ENCODE measurements at regions not wholly inside any gene's neighbourhood (a gene's known extent, or its start where the extent isn't known, plus 50 kb on each side); places are given as distances from the start of the nearest gene placed in this dataset.

GRCh38 chr13:65155861-65156260 is 2074.3 kb downstream of the PCDH9 start:
- TF ChIP-seq CTCF (IDR thresholded peaks at IDR 0.05; ENCODE audit: insufficient read depth, low read length, missing control alignments) = no peak
- ChIA-PET CTCF (no interaction called here), POLR2A (no interaction called here)
- no peak for DNase-seq (ENCODE audit: low read depth, low spot score)
- H3K4me3 ChIP-seq (ENCODE audit: low read depth, low read length) = no peak overlapping the region

GRCh38 chr13:65154661-65155447 is 2075.3 kb downstream of the PCDH9 start:
- no peak for TF ChIP-seq CTCF (IDR thresholded peaks at IDR 0.05; ENCODE audit: insufficient read depth, low read length, missing control alignments)
- no peak overlapping the region for H3K4me3 ChIP-seq (ENCODE audit: low read depth, low read length)
- ChIA-PET CTCF (no interaction called here), POLR2A (no interaction called here)
- no peak for DNase-seq (ENCODE audit: low read depth, low spot score)

GRCh38 chr13:65149687-65150086 is 2080.4 kb downstream of the PCDH9 start:
- ChIA-PET CTCF (no interaction called here), POLR2A (no interaction called here)
- no peak overlapping the region for H3K4me3 ChIP-seq (ENCODE audit: low read depth, low read length)
- DNase-seq (ENCODE audit: low read depth, low spot score) = no peak
- TF ChIP-seq CTCF (IDR thresholded peaks at IDR 0.05; ENCODE audit: insufficient read depth, low read length, missing control alignments) = no peak

GRCh38 chr13:65143920-65144319 is 2086.2 kb downstream of the PCDH9 start:
- POLR2A ChIA-PET = no interaction called here
- no peak for DNase-seq (ENCODE audit: low read depth, low spot score)
- no peak overlapping the region for H3K4me3 ChIP-seq (ENCODE audit: low read depth, low read length)
- no peak for TF ChIP-seq CTCF (IDR thresholded peaks at IDR 0.05; ENCODE audit: insufficient read depth, low read length, missing control alignments)
- CTCF ChIA-PET = no interaction called here

GRCh38 chr13:65133094-65133493 is 2097.0 kb downstream of the PCDH9 start:
- no peak for DNase-seq (ENCODE audit: low read depth, low spot score)
- no peak overlapping the region for H3K4me3 ChIP-seq (ENCODE audit: low read depth, low read length)
- CTCF ChIA-PET = no interaction called here
- no peak for TF ChIP-seq CTCF (IDR thresholded peaks at IDR 0.05; ENCODE audit: insufficient read depth, low read length, missing control alignments)
- POLR2A ChIA-PET = no interaction called here

GRCh38 chr13:65125236-65125635 is 2104.9 kb downstream of the PCDH9 start:
- no peak for TF ChIP-seq CTCF (IDR thresholded peaks at IDR 0.05; ENCODE audit: insufficient read depth, low read length, missing control alignments)
- POLR2A ChIA-PET = no interaction called here
- CTCF ChIA-PET = no interaction called here
- no peak for DNase-seq (ENCODE audit: low read depth, low spot score)
- H3K4me3 ChIP-seq (ENCODE audit: low read depth, low read length) = no peak overlapping the region
